ENCODE measurements at regions not wholly inside any gene's neighbourhood (a gene's known extent, or its start where the extent isn't known, plus 50 kb on each side); places are given as distances from the start of the nearest gene placed in this dataset.

DNA sequence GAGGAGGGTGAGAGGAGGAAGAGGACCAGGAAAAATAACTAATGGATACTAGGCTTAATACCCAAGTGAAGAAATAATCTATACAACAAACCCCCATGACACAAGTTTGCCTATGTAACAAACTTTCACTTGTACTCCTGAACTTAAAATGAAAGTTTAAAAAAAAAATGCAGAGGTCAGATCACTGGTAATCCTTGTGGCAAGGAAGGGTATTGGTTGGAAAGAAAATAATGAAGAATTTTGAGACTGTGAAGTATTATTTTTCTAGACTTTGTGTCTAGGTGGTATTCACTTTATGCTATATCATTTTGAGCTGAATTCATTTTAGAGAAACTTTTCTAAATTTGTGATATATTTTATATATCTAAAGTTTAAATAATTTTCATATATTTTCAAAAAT is 547.5 kb downstream of the MMUT start:
- no peak overlapping the region for H3K9ac ChIP-seq (ENCODE audit: insufficient read depth, low read depth, low read length)
- CTCF ChIA-PET (ENCODE audit: low intra/inter-chr PET ratio, low total read pairs) = no interaction called here
- no TSS peak for BruUV-seq (replicated peaks)
- TF ChIP-seq ZNF891 (CRISPR knock-in tag; IDR thresholded peaks at IDR 0.05) = no peak
- no peak for TF ChIP-seq ARID4A (CRISPR knock-in tag; IDR thresholded peaks at IDR 0.05; ENCODE audit: borderline replicate concordance)
- no peak for TF ChIP-seq ZNF709 (CRISPR knock-in tag; IDR thresholded peaks at IDR 0.05)
- TF ChIP-seq, protein P1, sequence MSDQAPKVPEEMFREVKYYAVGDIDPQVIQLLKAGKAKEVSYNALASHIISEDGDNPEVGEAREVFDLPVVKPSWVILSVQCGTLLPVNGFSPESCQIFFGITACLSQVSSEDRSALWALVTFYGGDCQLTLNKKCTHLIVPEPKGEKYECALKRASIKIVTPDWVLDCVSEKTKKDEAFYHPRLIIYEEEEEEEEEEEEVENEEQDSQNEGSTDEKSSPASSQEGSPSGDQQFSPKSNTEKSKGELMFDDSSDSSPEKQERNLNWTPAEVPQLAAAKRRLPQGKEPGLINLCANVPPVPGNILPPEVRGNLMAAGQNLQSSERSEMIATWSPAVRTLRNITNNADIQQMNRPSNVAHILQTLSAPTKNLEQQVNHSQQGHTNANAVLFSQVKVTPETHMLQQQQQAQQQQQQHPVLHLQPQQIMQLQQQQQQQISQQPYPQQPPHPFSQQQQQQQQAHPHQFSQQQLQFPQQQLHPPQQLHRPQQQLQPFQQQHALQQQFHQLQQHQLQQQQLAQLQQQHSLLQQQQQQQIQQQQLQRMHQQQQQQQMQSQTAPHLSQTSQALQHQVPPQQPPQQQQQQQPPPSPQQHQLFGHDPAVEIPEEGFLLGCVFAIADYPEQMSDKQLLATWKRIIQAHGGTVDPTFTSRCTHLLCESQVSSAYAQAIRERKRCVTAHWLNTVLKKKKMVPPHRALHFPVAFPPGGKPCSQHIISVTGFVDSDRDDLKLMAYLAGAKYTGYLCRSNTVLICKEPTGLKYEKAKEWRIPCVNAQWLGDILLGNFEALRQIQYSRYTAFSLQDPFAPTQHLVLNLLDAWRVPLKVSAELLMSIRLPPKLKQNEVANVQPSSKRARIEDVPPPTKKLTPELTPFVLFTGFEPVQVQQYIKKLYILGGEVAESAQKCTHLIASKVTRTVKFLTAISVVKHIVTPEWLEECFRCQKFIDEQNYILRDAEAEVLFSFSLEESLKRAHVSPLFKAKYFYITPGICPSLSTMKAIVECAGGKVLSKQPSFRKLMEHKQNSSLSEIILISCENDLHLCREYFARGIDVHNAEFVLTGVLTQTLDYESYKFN (CRISPR knock-in tag; conservative IDR thresholded peaks at IDR 0.05) = no peak
- TF ChIP-seq, protein P2, sequence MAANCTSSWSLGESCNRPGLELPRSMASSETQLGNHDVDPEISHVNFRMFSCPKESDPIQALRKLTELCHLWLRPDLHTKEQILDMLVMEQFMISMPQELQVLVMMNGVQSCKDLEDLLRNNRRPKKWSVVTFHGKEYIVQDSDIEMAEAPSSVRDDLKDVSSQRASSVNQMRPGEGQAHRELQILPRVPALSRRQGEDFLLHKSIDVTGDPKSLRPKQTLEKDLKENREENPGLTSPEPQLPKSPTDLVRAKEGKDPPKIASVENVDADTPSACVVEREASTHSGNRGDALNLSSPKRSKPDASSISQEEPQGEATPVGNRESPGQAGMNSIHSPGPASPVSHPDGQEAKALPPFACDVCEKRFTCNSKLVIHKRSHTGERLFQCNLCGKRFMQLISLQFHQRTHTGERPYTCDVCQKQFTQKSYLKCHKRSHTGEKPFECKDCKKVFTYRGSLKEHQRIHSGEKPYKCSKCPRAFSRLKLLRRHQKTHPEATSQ (CRISPR knock-in tag; IDR thresholded peaks at IDR 0.05; ENCODE audit: borderline replicate concordance) = no peak
- no peak for TF ChIP-seq ZNF572 (CRISPR knock-in tag; IDR thresholded peaks at IDR 0.05)
- no peak for TF ChIP-seq ZSCAN12 (CRISPR knock-in tag; IDR thresholded peaks at IDR 0.05)
- no peak for TF ChIP-seq GMEB2 (CRISPR knock-in tag; IDR thresholded peaks at IDR 0.05; ENCODE audit: low read depth)
- no peak for TF ChIP-seq ZNF800 (CRISPR knock-in tag; IDR thresholded peaks at IDR 0.05)
- TF ChIP-seq ZNF615 (CRISPR knock-in tag; IDR thresholded peaks at IDR 0.05; ENCODE audit: borderline replicate concordance) = no peak
- no peak for TF ChIP-seq ZNF253 (CRISPR knock-in tag; IDR thresholded peaks at IDR 0.05; ENCODE audit: borderline replicate concordance)
- no peak for TF ChIP-seq ZNF766 (CRISPR knock-in tag; IDR thresholded peaks at IDR 0.05; ENCODE audit: borderline replicate concordance)
- TF ChIP-seq XRCC5 (optimal IDR thresholded peaks at IDR 0.05; ENCODE audit: low read length) = no peak

More for the DNA sequence above, 547.5 kb downstream of the MMUT start:
- no peak for ATAC-seq
- H3K27ac ChIP-seq (ENCODE audit: extremely low read length, insufficient read depth, low read length) = no peak overlapping the region
- H3K79me2 ChIP-seq (ENCODE audit: insufficient read depth, low read length) = no peaks in the 10 kb centered on the region
- FAIRE-seq = no peak
- H2AFZ ChIP-seq (ENCODE audit: low read length) = no peak overlapping the region
- no peak overlapping the region for H3K4me3 ChIP-seq (replicated peaks in 1 of 3; ENCODE audit: insufficient read depth in 1 of 3, low read depth in 2 of 3, low read length in 3 of 3)
- no peaks in the 10 kb centered on the region for H4K20me1 ChIP-seq (ENCODE audit: insufficient read depth, low read length)
- DNase-seq (ENCODE audit: low spot score) = no peak
- POLR2A ChIA-PET = no interaction called here
- intact Hi-C loops (cut with micrococcal nuclease; ENCODE audit: unreplicated experiment) (no loop called here), in situ Hi-C loops (cut with HindIII; ENCODE audit: extremely low pct_ligation_motif_present, low pct_unique_long_range_greater_than_20kb) (no loop called here)
- H3K4me2 ChIP-seq (ENCODE audit: low read depth, low read length) = no peak overlapping the region
- H3K4me1 ChIP-seq (ENCODE audit: insufficient read depth, low read length) = no peaks in the 10 kb centered on the region
- no peaks in the 10 kb centered on the region for H3K36me3 ChIP-seq (replicated peaks in 1 of 2; ENCODE audit: control insufficient read depth in 1 of 2, insufficient read depth in 2 of 2, low read length in 2 of 2)
- no peaks in the 10 kb centered on the region for H3K27me3 ChIP-seq (ENCODE audit: control insufficient read depth in 1 of 2, insufficient read depth in 2 of 2, low read length in 2 of 2)
- H3K9me3 ChIP-seq (ENCODE audit: low read length) = no peaks in the 10 kb centered on the region
